NCI-H526 (cell line): ENCODE measurements at regions not wholly inside any gene's neighbourhood (a gene's known extent, or its start where the extent isn't known, plus 50 kb on each side); places are given as distances from the start of the nearest gene placed in this dataset.

Experiments used
- DNase-seq, 2 experiments: peaks; one replicate each; lab custom pipeline; 2025; lab: John Stamatoyannopoulos, UW

DNA sequence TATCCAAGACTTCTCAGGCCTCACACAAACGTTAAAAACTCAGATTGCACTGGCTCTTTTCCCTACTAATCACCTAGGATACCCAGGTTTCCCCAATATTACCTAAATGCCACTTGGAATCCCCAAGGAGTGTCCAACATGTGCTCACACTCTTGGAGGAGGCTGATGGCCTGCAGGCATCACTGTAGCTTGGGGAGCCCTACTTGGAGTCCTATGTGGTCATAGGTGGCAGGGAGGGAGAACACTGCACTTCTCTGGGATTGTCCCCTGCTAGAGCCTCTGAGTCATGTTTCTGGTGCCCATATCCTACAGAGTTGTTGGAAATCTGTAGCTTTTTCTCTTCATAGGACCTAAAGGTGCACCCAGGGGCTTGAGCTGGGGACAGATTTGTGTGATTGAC, 433.7 kb downstream of the ARHGEF28 start:
- no peak for DNase-seq

DNA sequence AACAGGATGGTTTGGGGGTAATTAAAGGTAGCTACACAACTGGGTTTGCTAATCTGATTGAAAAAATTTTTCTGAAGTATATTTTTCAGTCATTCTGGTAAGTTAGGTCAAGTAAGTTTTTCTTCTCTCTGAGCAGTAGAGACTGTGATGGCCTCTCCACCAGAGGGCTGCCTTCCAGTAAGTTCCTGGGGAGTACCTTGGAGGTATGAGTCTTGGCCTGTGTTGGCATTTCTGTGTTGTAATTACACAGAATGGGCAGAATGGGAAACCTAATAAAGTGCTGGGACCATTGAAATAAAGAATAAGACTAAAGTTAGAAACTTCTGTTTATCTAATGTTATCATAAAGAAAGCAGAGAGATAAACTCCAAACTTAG, 430.8 kb downstream of the ARHGEF28 start:
- DNase-seq = no peak

DNA sequence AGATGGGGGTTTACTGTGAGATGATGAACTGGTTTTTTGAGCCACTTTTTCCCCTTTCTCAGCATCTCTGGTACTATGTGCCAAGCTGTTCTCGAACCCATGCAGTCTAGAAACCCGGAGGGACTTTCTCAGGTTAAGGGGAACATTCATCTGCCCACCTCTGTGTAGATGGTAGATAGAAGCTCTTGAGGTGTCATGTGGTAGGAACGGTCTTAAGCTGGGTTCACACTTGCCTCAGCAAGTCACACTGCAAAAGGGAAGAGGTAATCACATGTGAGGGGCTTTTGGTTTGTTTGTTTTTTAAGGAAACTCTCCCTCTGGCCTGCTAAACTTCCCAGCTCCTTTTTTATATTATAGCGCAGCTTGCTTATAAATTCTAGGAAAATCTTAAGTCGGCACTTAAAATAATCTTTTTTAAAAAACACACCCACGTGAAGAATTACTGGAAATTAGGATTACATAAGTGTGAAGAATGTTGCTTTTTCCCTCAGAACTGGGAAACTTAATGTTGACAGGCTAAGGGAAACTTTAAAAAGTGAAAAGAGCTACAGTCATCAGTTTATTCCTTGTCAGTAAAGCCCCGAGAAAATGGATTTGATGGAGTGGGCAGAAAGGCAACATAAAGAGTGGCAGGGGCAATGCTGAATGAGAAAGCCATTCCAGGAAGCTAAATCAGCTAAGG, 430.3 kb downstream of the ARHGEF28 start:
- no peak for DNase-seq

DNA sequence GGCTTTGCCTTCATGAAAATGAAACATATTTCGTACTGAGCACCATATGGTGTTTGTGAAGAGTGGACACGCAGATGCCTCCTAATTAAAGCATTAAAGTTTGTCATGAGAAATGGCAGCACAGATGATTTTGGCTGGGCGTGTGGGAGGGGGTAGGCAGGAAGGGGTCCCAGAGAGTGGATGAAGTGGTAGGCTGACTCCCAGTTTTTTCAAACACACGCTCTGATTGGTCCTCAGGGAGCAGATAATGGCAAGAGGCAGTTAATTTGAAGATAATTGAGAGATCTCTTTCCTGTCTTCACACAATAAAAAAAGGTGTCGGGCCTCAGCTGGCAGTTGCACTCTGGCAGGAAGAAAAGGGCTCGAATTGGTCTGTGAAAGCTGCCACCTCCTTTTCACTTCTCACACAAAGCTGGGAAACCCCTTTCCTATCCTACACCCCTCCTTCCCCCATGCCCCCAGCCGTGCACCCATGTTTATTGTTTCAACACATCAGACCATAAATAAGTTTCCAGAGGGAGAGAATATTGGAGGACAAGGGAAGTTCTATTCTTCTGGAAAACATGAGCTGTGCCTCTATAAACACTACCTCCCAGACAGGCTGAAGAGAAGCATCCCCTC, 429.6 kb downstream of the ARHGEF28 start:
- no peak for DNase-seq

DNA sequence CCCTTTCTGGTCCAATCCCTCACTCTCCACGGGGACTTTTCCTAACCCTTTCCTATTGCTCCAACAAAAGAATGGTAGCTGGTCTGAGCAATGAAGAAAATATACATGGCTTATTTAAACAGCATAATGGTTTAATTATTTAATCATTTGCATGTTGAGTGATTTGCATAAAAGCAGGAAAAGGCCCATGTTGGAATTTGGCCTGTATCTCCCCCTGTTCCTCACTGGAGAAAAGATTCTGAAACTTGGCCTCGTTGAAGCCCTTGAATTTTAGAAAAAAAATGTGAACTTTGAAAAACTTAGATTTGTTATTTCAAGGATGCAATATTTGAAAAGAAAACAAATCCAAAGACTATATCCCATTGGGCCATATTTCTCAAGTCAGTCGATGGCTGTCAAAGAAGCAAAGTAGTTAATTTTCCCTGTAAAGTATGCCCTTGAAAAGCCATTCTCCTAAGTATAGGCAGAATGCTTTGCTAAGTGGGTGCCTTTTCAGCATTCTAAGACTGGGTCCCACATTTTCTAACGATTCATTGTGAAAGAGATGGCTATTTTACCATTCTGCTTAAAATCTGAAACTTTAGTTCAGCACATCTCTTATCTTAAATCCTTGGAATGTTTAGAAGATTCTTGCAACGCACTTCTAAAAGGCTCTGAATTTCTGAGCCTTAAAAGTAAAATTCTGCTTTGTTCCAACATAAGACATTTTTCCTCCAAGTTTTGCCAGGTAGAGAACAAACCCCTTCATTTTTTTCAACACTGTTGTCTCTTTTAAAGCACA, 428.8 kb downstream of the ARHGEF28 start:
- DNase-seq = peak; percentile 65 to 72

DNA sequence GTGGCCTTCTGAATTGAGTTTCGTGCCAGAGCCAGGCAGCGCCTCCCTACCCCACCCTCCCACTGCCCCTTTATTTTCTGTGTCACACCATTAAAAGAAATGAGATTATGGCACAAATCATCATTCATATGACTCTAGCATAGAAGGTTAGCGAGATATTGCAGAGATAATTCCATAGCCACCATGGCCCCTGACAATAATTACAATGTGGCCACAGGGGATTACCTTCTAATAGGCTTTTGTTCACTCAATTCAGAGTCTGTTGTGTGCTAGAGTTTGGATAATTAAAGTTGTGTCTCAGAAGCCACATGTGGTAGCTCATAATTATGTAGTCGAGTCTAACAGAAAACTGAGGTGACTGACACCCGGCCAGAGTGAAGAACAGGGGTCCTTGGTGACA, 428.1 kb downstream of the ARHGEF28 start:
- DNase-seq = peak in 1 of 2 experiments; percentile 13

DNA sequence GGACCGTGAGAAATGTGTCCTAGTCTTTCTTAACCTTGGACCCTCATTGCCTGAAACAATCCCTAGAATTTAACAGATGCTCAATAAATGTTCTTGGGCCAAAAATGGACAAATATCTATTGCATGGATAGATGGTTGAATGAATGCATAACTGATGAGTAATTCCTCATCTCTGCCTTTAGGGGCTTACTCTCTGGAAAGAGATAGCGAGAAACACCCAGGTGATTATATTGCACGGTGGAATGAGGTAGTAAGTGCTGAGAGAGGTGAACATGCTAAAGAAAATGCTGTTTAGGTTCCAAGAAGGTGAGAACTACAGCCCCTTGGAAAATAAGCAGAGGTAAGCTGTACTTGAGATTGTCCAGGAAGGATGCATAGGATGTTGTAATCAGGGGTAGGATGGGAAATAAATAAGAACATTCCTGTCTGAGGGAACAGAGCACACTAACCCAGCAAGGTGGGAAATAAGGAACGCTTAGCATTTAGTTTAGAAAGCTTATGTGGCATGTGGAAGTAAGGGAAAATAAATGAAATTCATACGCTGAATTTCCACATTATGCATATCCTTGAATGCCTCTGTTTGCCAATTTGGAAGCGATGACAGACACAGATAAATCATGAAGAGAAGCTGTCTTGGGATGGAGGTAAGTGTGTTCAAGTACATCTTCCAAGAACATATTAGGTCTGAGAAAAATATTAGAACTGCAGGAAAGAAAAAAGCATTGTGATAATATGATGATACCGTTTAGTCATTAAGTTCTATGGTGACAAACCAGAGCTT, 426.6 kb downstream of the ARHGEF28 start:
- no peak for DNase-seq

DNA sequence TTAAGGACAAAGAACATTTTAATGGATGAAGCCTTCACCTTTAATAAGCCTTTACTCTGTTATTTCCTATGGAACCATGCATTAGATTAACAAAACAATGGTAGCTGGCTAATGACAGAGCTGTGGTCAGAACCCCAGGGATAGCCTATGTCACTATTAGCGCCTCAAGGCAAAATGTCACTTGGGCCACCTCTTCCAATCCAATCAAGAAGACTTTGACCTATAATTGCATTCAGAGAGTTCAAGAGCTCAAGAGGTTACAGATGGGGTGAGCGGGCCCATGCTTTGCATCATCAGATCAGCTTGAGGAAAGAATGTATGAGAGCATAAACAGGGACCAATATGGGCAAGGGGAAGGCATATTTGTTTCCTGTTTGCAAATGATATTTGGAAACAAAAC, 425.1 kb downstream of the ARHGEF28 start:
- DNase-seq = no peak

DNA sequence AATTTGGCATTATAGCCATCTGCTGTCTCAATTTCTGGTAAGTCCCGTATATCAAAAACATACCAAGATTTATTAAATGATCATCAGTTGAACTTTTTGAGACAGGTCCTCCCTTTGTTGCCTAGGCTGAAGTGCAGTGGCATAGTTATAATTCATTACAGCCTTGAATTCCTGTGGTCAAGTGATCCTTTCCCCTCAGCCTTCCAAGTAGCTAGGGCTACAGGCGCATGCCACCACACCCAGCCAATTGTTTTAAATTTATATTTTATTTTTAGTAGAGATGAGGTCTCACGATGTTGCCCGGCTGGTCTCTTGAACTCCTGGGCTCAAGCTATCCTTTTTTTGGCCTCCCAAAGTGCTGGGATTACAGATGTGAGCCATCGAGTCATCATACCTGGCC, 418.9 kb downstream of the ARHGEF28 start:
- DNase-seq = no peak

DNA sequence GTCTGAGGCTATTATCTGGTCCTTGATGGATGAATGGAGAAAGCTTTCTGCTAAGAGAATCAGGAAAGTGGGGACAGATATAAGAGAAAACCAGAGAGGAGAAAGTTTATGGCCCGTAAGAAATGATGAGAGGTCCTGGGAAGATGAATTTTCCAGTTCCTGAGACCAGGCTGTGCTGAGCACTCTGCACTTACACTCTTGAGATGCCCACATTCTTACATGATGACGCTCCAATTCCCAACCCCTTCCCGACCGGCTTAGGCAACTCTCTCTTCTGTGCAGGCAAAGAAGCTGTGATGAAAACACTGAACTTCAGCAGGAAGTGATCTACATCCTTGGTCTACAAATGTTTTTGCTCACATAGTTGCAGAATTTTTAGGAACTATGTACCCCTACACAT, 417.0 kb downstream of the ARHGEF28 start:
- DNase-seq = no peak

DNA sequence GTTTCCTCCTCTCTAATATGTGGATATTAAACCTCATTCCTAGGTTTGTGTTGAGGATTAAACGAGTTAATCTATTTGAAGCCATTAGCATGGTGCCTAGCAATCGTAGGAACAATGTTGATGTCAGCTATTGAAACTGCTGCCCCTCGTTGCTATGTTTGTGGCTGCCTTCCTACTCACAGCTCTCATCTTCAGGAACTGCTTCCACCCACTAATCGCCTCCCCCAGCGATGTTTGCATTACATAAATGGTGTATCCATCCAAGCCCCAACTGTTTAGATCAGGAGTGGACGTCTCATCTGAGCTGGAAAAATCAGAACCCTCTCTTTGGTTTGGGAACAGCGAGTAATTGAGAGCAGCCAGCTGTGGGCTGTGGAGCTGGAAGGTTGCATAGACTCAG, 416.6 kb downstream of the ARHGEF28 start:
- DNase-seq = no peak

DNA sequence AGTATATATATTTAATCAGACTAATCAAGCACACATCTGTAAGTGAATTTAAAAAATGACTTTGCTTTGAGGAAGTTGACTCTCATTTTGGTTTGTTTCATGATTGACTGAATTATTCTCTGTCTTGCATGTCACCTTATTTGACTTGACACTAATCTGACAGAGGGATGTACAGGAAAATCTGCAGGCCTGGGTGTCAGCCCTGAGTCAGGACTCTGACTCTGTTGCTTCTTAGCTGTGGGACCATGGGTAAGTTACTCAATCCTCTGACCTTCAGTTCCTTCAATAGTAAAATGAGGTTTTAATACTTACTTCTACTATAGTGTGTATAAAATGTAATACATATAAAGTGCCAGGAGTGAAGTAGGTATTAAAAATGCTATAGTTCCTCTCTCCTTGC, 415.9 kb downstream of the ARHGEF28 start:
- no peak for DNase-seq

DNA sequence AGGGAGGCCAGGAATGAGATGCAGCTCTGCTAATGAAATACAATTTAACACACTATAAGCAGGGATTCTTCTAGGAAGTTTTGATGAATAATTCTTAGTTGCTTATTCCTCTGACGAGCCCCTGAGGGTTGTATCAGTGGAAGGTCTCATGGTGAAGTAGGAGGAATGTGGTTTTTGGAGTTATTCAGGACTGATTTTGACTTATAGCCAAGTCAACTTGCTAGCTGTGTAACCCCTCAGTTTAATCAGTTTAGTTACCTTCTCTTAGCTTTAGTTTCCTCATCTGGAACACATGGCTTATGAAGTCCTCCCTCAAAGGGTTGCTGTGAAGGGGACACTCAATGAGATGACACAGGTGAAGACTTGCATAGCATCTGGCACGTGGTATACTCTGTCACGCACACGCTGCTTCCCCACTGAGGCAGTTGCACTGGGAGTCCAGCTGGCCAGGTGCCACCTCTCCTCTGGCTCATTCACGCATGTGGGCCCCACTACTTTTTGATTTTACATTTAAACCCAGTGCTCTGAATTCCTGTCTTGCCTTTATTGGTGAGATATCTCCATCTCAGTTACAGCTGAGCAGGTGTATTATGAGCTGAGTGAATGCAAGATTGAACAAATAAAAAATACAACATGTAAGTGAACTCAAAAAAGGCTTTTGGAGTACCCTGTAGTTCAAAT, 415.0 kb downstream of the ARHGEF28 start:
- DNase-seq = no peak

DNA sequence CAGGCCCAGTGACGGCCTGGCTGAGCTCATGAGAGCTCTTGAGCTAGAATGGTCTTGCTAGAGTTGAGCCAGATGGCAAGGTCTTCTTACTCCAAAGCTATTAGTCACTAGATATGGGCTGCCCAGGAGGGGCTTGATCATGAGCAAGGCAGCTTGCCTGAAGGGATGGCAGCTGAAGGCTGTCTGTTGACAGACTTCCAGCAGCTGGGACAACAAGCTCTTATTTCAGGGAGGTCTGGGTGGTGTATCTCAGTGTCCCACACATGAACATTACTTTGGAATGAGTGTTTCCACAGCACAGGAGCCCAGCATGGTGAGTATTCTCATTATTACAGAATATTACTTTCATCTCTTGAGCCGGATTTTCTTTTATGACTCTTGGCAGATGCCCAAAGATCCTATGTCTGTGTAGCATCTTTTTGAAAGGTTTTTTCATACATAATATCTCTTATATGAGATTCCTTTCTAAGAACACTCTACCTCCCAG, 414.1 kb downstream of the ARHGEF28 start:
- DNase-seq = no peak

DNA sequence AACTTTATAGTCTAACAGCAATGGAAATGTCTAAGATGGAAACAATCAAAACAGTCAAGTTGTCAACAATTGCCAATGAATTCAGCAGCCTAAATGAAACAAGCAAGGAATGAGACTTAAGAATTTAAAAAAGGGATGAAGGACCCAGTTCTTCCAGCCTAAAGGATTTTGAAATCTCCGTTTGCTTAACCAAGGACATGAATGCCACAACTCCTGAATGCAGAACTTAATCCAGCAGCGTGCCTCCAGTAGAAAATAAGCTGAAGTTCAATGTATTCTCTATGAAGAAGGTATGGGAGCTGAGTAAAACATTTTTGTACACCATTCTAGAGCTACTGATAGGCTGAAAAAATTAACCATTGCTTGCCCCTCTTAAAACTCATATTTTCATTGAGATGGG, 411.3 kb downstream of the ARHGEF28 start:
- no peak for DNase-seq

DNA sequence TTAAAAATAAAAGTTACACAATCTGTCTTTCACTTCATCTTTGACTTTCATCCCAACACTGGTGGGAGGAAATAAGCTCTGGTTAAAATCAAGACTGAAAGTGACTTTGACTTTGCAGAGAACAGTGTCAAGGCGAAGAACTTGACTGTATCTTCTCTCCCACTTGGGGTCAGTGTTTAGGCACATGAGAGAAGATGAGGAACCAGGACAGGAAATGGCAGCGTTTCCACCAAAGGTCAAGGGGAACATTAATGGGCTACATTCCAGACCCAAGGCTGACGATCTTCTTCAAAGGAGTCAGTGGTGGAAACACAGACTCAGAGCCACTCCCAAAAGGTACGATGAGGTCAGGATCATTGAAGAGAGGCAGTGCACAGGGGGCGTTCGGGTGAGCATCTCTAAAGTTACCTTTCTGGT, 409.5 kb downstream of the ARHGEF28 start:
- peak in 1 of 2 experiments; percentile 43 for DNase-seq

DNA sequence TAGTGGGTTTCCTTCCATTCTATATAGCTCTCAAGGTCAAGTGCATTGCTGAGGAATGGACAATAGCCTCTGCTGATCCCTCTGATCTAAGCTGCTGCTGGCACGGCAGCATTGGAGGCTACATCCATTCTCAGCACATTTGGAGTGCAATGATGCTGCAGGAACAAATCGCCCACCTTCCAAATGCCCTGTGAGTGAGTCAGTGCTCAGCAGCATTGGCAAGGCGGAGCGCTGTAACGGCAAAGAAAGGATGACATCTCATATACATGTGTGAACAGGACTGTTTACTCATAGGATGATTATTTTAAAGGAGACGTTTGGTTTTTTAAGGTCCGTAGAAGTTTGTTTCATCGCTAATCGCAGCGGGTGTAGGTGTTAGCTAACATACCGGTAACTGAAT, 408.7 kb downstream of the ARHGEF28 start:
- DNase-seq = no peak

DNA sequence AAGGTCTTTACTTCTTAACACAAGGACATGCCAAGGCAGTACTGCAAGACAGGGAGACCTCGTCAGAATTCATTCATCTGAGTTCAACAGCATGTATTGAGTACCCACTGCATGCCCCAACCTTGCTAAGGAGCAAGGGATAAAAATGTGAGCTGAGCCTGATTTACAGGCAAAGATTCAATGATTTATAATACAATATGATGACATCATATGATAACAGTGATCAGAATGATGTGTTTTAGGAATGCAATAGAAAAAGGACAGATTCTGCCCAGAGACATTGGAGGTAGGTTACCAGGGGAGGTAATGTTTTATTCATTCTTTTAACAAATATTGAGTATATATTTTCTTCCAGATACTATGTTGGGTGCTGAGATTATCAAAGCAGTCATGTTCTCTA, 406.6 kb downstream of the ARHGEF28 start:
- no peak for DNase-seq

DNA sequence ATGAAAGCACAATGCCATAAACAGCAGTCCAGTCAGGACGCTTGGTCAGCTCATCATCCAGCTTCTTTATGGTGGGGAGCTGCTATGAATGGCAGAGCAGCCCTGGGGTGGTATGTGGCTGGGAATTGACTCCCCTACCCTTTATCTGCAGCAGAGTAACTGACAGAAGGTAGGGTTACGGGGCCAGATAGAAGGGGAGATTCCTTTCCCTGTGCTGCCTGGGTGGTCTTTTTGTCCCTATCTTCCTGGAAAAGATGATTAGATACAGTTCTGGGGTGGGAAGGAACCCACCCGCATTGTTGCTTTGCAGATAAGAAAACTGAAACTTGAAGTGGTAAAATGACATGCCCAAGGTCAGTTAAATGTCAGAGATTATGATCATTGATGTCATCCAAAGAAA, 405.5 kb downstream of the ARHGEF28 start:
- no peak for DNase-seq

DNA sequence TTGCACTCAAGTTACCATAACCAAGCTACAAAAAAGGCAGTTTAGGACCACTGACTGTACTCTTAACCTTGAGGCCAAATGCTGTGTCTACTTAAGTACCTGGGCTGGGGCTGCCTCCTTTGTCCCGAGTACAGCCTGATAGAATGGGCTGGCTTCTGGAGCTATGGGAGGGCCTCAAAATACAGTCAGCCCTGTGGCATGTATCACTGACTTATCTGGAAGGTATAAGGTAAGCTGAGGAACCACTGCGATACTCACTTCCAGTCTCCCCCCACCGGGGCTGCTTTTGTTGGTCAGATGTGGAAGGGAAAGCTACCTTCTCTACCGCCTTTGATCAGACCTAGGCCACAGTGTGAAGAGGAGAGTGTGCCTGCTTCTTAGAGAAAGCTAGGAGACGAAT, 404.8 kb downstream of the ARHGEF28 start:
- no peak for DNase-seq

DNA sequence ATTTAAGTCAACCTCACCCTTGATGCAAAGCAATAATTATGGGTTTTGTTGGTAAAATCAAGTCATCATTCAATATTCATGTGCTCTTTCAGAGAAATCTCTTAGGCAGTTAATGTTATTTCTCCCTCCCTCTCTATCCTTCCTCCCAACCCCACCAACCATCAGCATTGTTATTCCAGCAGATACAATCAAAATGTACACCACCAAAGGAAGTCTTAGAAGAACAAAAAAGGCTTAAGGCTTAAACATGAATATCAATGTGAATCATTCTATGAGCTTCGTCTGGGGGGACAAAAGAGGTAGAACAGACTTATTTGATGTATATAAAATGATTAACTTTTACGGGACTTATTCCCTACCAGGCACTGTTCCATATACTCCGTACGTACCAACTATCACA, 404.4 kb downstream of the ARHGEF28 start:
- no peak for DNase-seq

DNA sequence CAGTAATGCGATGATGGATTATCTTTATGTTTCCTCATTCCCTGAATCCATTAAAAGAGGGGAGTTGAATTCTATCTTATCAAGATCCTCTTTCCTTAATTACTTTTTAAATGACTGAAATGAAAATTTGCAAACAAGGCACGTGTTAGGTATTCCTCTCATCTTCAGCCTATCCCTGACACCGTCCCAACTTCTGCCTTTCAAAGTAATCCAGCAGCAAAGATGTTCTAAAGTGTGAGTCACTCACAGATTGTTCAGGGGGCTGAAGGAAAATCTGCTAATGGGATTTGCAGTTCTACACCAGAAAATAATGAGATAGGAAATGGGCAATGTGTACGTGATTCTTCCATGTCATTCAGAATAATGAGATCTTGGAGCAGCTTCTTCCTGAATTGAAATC, 403.0 kb downstream of the ARHGEF28 start:
- no peak for DNase-seq
